Gastroesophageal sphincter (tissue), 4 donors: ENCODE measurements at regions not wholly inside any gene's neighbourhood (a gene's known extent, or its start where the extent isn't known, plus 50 kb on each side); places are given as distances from the start of the nearest gene placed in this dataset.

Experiments used
- ATAC-seq: fragments of 150-250 bp; one replicate; pipeline ENCODE4 v1.9.1; 2016; ENCODE audit warnings: mild to moderate bottlenecking, moderate library complexity
- H3K27ac ChIP-seq, 4 donors: fragments of 200-600 bp; sonication (generic) in 3 of 4; 1 replicate in 3 of 4; 2 replicates in 1 of 4; pipeline ENCODE4 v1.5.1; 2016 to 2019
- H3K27me3 ChIP-seq: fragments of 200-600 bp; sonication (generic); one replicate; pipeline ENCODE4 v1.5.1; 2019
- H3K36me3 ChIP-seq, 2 donors: fragments of 200-600 bp; sonication (generic); one replicate each; pipeline ENCODE4 v1.5.1; 2019; ENCODE audit warnings: control low read depth in 1 of 2
- H3K4me1 ChIP-seq, 3 donors: fragments of 200-600 bp; sonication (generic); 1 replicate in 2 of 3; 2 replicates in 1 of 3; pipeline ENCODE4 v1.5.1; 2016 to 2019; ENCODE audit warnings: control low read depth in 2 of 3
- H3K4me3 ChIP-seq, 2 donors: fragments of 200-600 bp; sonication (generic); one replicate each; pipeline ENCODE4 v1.5.1; 2019; ENCODE audit warnings: mild to moderate bottlenecking in 1 of 2, moderate library complexity in 1 of 2
- H3K9me3 ChIP-seq, 3 donors: fragments of 200-600 bp; sonication (generic); one replicate each; pipeline ENCODE4 v1.5.1; 2017 to 2019; ENCODE audit warnings: control low read depth in 2 of 3
- CTCF ChIP-seq, 4 experiments: fragments of 200-600 bp in 2 of 4; fragments of 450-650 bp in 2 of 4; sonication (generic) in 1 of 4; IDR thresholded peaks; one replicate each; pipeline ENCODE4 v1.5.1; 2017 to 2019; ENCODE audit warnings: antibody characterized with exemption in 4 of 4, mild to moderate bottlenecking in 2 of 4, moderate library complexity in 2 of 4
- EP300 ChIP-seq: sonication (generic); formaldehyde crosslinking; IDR thresholded peaks from one replicate; pipeline ENCODE4 v1.6.1; 2017; ENCODE audit warnings: antibody characterized with exemption, mild to moderate bottlenecking
- POLR2A ChIP-seq, 2 donors: fragments of 450-650 bp; IDR thresholded peaks; one replicate each; pipeline ENCODE4 v1.6.1; 2017; ENCODE audit warnings: antibody characterized with exemption in 2 of 2, mild to moderate bottlenecking in 2 of 2, moderate library complexity in 1 of 2
- POLR2AphosphoS5 ChIP-seq: sonication (generic); formaldehyde crosslinking; IDR thresholded peaks from one replicate; pipeline ENCODE4 v1.6.1; 2017; ENCODE audit warnings: antibody characterized with exemption
- WGBS, 2 donors: methylation state at CpG; one replicate each; pipeline ENCODE4 v1.1.5; 2018; ENCODE audit warnings: low coverage in 1 of 2; 5-methylcytosine and 5-hydroxymethylcytosine counted together

GRCh38 chr5:63648376-63648775, 313.9 kb downstream of the HTR1A start:
- no peaks in the 10 kb centered on the region for H3K27me3 ChIP-seq
- no peaks in the 10 kb centered on the region for H3K36me3 ChIP-seq
- H3K9me3 ChIP-seq = no peaks in the 10 kb centered on the region
- no peak overlapping the region for H3K27ac ChIP-seq
- no peaks in the 10 kb centered on the region for H3K4me1 ChIP-seq
- H3K4me3 ChIP-seq = no peak overlapping the region
- no peak for ATAC-seq
- TF ChIP-seq POLR2AphosphoS5 (no peak), CTCF (IDR thresholded peaks at IDR 0.05) (no peak), EP300 (no peak), POLR2A (IDR thresholded peaks at IDR 0.05) (no peak)

- H3K36me3 ChIP-seq = no peaks in the 10 kb centered on the region
- H3K9me3 ChIP-seq = no peaks in the 10 kb centered on the region
- 80 to 88% methylated on average over 4 of the region's 4 CpGs for WGBS, 2 donors
- no peaks in the 10 kb centered on the region for H3K4me1 ChIP-seq
- no peak overlapping the region for H3K4me3 ChIP-seq
- no peaks in the 10 kb centered on the region for H3K27me3 ChIP-seq
- TF ChIP-seq EP300 = no peak
- TF ChIP-seq CTCF (IDR thresholded peaks at IDR 0.05) = no peak
- TF ChIP-seq POLR2AphosphoS5 = no peak
- no peak for TF ChIP-seq POLR2A (IDR thresholded peaks at IDR 0.05)
- ATAC-seq = no peak
- H3K27ac ChIP-seq = no peak overlapping the region
Observed at GRCh38 chr5:63629951-63630630, 332.2 kb downstream of the HTR1A start.

GRCh38 chr5:63613442-63613841, 348.8 kb downstream of the HTR1A start:
- WGBS, 2 donors = 94 to 97% methylated on average over 3 of the region's 3 CpGs
- no peaks in the 10 kb centered on the region for H3K36me3 ChIP-seq
- H3K4me3 ChIP-seq = no peak overlapping the region
- H3K27me3 ChIP-seq = no peaks in the 10 kb centered on the region
- H3K27ac ChIP-seq = no peak overlapping the region
- no peak for TF ChIP-seq POLR2AphosphoS5
- TF ChIP-seq EP300 = no peak
- no peak for TF ChIP-seq CTCF (IDR thresholded peaks at IDR 0.05)
- TF ChIP-seq POLR2A (IDR thresholded peaks at IDR 0.05) = no peak
- ATAC-seq = no peak
- H3K4me1 ChIP-seq = no peaks in the 10 kb centered on the region
- H3K9me3 ChIP-seq = peaks cover 0 to 7% (median 0%) of the 10 kb centered on the region in 3 donors

- 65 to 78% methylated on average over 2 to 3 of the region's 3 CpGs for WGBS, 2 donors
- TF ChIP-seq POLR2A (IDR thresholded peaks at IDR 0.05) = no peak
- no peak for TF ChIP-seq POLR2AphosphoS5
- TF ChIP-seq EP300 = no peak
- TF ChIP-seq CTCF (IDR thresholded peaks at IDR 0.05) = no peak
- no peaks in the 10 kb centered on the region for H3K36me3 ChIP-seq
- no peaks in the 10 kb centered on the region for H3K9me3 ChIP-seq
- H3K27ac ChIP-seq = no peak overlapping the region
- no peaks in the 10 kb centered on the region for H3K27me3 ChIP-seq
- H3K4me3 ChIP-seq = no peak overlapping the region
- no peak for ATAC-seq
- no peaks in the 10 kb centered on the region for H3K4me1 ChIP-seq
Observed at GRCh38 chr5:63603996-63604395, 358.2 kb downstream of the HTR1A start.

GRCh38 chr5:63602971-63603370, 359.3 kb downstream of the HTR1A start:
- H3K4me3 ChIP-seq = no peak overlapping the region
- H3K27ac ChIP-seq = no peak overlapping the region
- H3K4me1 ChIP-seq = no peaks in the 10 kb centered on the region
- no peak for ATAC-seq
- H3K36me3 ChIP-seq = no peaks in the 10 kb centered on the region
- no peaks in the 10 kb centered on the region for H3K27me3 ChIP-seq
- no peak for TF ChIP-seq CTCF (IDR thresholded peaks at IDR 0.05)
- TF ChIP-seq POLR2A (IDR thresholded peaks at IDR 0.05) = no peak
- no peak for TF ChIP-seq EP300
- TF ChIP-seq POLR2AphosphoS5 = no peak
- H3K9me3 ChIP-seq = no peaks in the 10 kb centered on the region
